Peyer's patch (tissue), 4 donors: ENCODE measurements at regions not wholly inside any gene's neighbourhood (a gene's known extent, or its start where the extent isn't known, plus 50 kb on each side); places are given as distances from the start of the nearest gene placed in this dataset.

Experiments used
- POLR2A ChIP-seq, 2 donors: fragments of 450-650 bp; IDR thresholded peaks; one replicate each; pipeline ENCODE4 v1.5.1; 2017; ENCODE audit warnings: antibody characterized with exemption in 2 of 2, mild to moderate bottlenecking in 2 of 2, moderate library complexity in 2 of 2
- TF ChIP-seq, protein P1 (sequence below), 6 experiments: fragments of 450-650 bp in 4 of 6; fragments of 200-600 bp in 2 of 6; sonication (generic) in 1 of 6; IDR thresholded peaks; one replicate each; pipeline ENCODE4 v1.5.1; 2017 to 2019; ENCODE audit warnings: antibody characterized with exemption in 6 of 6, mild to moderate bottlenecking in 3 of 6, moderate library complexity in 1 of 6

DNA sequence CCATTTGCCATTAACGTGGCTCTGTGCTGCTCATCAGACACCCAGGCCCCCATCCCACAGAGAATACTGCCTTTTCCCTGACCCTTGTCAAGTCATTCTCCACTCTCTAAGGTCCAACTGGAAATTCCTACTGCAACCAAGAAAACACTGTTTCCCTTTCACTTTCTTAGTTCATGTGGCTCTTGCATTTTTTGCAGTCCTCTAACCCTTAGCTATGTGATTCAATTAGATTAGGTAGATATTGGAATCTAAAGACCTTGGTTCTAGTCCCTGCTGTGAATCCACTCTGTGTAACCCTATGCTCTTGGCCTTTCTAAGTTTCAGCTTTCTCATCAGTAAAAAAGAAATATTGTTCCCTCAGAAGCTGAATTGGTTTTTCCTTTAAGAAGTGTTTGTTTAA is 649.4 kb downstream of the CCDC171 start:
- TF ChIP-seq, protein P1, sequence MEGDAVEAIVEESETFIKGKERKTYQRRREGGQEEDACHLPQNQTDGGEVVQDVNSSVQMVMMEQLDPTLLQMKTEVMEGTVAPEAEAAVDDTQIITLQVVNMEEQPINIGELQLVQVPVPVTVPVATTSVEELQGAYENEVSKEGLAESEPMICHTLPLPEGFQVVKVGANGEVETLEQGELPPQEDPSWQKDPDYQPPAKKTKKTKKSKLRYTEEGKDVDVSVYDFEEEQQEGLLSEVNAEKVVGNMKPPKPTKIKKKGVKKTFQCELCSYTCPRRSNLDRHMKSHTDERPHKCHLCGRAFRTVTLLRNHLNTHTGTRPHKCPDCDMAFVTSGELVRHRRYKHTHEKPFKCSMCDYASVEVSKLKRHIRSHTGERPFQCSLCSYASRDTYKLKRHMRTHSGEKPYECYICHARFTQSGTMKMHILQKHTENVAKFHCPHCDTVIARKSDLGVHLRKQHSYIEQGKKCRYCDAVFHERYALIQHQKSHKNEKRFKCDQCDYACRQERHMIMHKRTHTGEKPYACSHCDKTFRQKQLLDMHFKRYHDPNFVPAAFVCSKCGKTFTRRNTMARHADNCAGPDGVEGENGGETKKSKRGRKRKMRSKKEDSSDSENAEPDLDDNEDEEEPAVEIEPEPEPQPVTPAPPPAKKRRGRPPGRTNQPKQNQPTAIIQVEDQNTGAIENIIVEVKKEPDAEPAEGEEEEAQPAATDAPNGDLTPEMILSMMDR (IDR thresholded peaks at IDR 0.05): no peak
- TF ChIP-seq POLR2A (IDR thresholded peaks at IDR 0.05): no peak
